H1 (cell line): ENCODE measurements at regions not wholly inside any gene's neighbourhood (a gene's known extent, or its start where the extent isn't known, plus 50 kb on each side); places are given as distances from the start of the nearest gene placed in this dataset.

Experiments used
- CTCF ChIA-PET: fragments of 300-600 bp; sonication (Branson Sonifier 250); formaldehyde crosslinking; loops from one replicate; lab custom pipeline; 2021; ENCODE audit not compliant: partially characterized antibody; lab: Charles Lee
- POLR2A ChIA-PET: fragments of 300-600 bp; sonication (Branson Sonifier 250); formaldehyde crosslinking; loops from one replicate; lab custom pipeline; 2021; ENCODE audit warnings: inconsistent platforms; ENCODE audit not compliant: partially characterized antibody; lab: Charles Lee
- DNase-seq, 2 experiments: peaks; one replicate each; pipeline versions ENCODE4 v3.0.0 to v3.0.0-alpha.2; 2010 to 2022; ENCODE audit warnings: low spot score in 2 of 2, low read depth in 1 of 2, mixed read lengths in 1 of 2
- FAIRE-seq: peaks from 2 replicates; lab custom pipeline; 2011; peaks lifted over from hg19 to GRCh38; lab: Jason Lieb, UNC
- H2AFZ ChIP-seq: 2 replicates; pipeline ENCODE4 v1.8.1; 2012; ENCODE audit warnings: low read length, inconsistent platforms
- H2AK5ac ChIP-seq: 2 replicates; pipeline ENCODE4 v1.6.1; 2013; ENCODE audit warnings: low read depth, low read length
- H2BK120ac ChIP-seq: replicated peaks from 2 replicates; pipeline ENCODE3; 2013; ENCODE audit warnings: low read depth, low read length, inconsistent platforms
- H2BK12ac ChIP-seq: 2 replicates; pipeline ENCODE4 v1.6.1; 2013; ENCODE audit warnings: low read depth, low read length
- H2BK15ac ChIP-seq: 2 replicates; pipeline ENCODE4 v1.6.1; 2013; ENCODE audit warnings: low read length
- H2BK20ac ChIP-seq: 2 replicates; pipeline ENCODE4 v1.6.1; 2013; ENCODE audit warnings: low read length
- H2BK5ac ChIP-seq: 2 replicates; pipeline ENCODE4 v1.6.1; 2013; ENCODE audit warnings: low read depth, low read length
- H3K14ac ChIP-seq: 2 replicates; pipeline ENCODE4 v1.6.1; 2013; ENCODE audit warnings: inconsistent platforms; ENCODE audit not compliant: insufficient read length
- H3K18ac ChIP-seq: 2 replicates; pipeline ENCODE4 v1.6.1; 2013; ENCODE audit warnings: low read length; ENCODE audit errors: extremely low read depth
- H3K23ac ChIP-seq: 2 replicates; pipeline ENCODE4 v1.6.1; 2013; ENCODE audit warnings: inconsistent platforms; ENCODE audit not compliant: insufficient read length
- H3K23me2 ChIP-seq: 2 replicates; pipeline ENCODE4 v1.6.1; 2013; ENCODE audit warnings: low read depth, low read length
- H3K27ac ChIP-seq: 2 replicates; pipeline ENCODE4 v1.6.1; 2011; ENCODE audit warnings: low read depth, low read length, inconsistent platforms
- H3K27me3 ChIP-seq, 4 experiments: replicated peaks in 1 of 4; 1 replicate in 1 of 4; 2 replicates in 3 of 4; pipeline versions ENCODE4 v1.6.1 to v1.8.1; 2011 to 2013; ENCODE audit warnings: low read length in 3 of 4, mild to moderate bottlenecking in 3 of 4, inconsistent platforms in 2 of 4, mixed read lengths in 2 of 4, moderate library complexity in 1 of 4; ENCODE audit not compliant: control insufficient read depth in 3 of 4, insufficient read depth in 3 of 4; ENCODE audit errors: extremely low read depth in 1 of 4
- H3K36me3 ChIP-seq, 4 experiments: 2 replicates each; pipeline versions ENCODE4 v1.6.1 to v1.8.1; 2011 to 2013; ENCODE audit warnings: mild to moderate bottlenecking in 4 of 4, low read length in 3 of 4, moderate library complexity in 2 of 4, control low read depth in 1 of 4, inconsistent platforms in 1 of 4; ENCODE audit not compliant: insufficient read depth in 4 of 4, control insufficient read depth in 2 of 4
- H3K4ac ChIP-seq: replicated peaks from 2 replicates; pipeline ENCODE3; 2013; ENCODE audit warnings: low read length, low read depth, mixed read lengths, inconsistent platforms; ENCODE audit not compliant: insufficient read length
- H3K4me1 ChIP-seq, 4 experiments: replicated peaks in 1 of 4; 1 replicate in 1 of 4; 2 replicates in 3 of 4; pipeline versions ENCODE4 v1.6.1 to v1.8.1; 2011 to 2013; ENCODE audit warnings: low read length in 3 of 4, inconsistent platforms in 2 of 4, mixed read lengths in 1 of 4; ENCODE audit not compliant: insufficient read depth in 4 of 4, control insufficient read depth in 3 of 4
- H3K4me2 ChIP-seq, 2 experiments: 2 replicates each; pipeline versions ENCODE4 v1.6.1 to v1.8.1; 2011 to 2013; ENCODE audit warnings: low read depth in 2 of 2, low read length in 2 of 2, control low read depth in 1 of 2, inconsistent platforms in 1 of 2, mild to moderate bottlenecking in 1 of 2; ENCODE audit not compliant: insufficient read depth in 1 of 2
- H3K4me3 ChIP-seq, 4 experiments: fragments of 200-600, 300-600 bp in 1 of 4; sonication (generic), shearing (Covaris generic), sonication (Bioruptor Twin) in 1 of 4; 2 replicates each; pipeline versions ENCODE4 v1.5.1 to v1.8.1; 2011 to 2016; ENCODE audit warnings: low read length in 4 of 4, low read depth in 3 of 4, control low read depth in 2 of 4, inconsistent platforms in 2 of 4, mild to moderate bottlenecking in 2 of 4, mixed read lengths in 1 of 4, moderate library complexity in 1 of 4; ENCODE audit not compliant: insufficient read depth in 2 of 4; ENCODE audit errors: extremely low read depth in 1 of 4
- H3K56ac ChIP-seq: replicated peaks from 2 replicates; pipeline ENCODE3; 2013; ENCODE audit warnings: low read depth, mild to moderate bottlenecking, mixed read lengths, low read length, inconsistent platforms; ENCODE audit not compliant: insufficient read length
- H3K79me1 ChIP-seq: 2 replicates; pipeline ENCODE4 v1.6.1; 2013; ENCODE audit warnings: low read depth, low read length, control low read depth
- H3K79me2 ChIP-seq, 2 experiments: 2 replicates each; pipeline versions ENCODE4 v1.6.1 to v1.8.1; 2012 to 2013; ENCODE audit warnings: low read length in 2 of 2, mild to moderate bottlenecking in 2 of 2, inconsistent platforms in 1 of 2; ENCODE audit not compliant: insufficient read depth in 2 of 2, control insufficient read depth in 1 of 2
- H3K9ac ChIP-seq, 4 experiments: replicated peaks in 1 of 4; 1 replicate in 1 of 4; 2 replicates in 3 of 4; pipeline versions ENCODE4 v1.6.1 to v1.8.1; 2011 to 2013; ENCODE audit warnings: low read depth in 3 of 4, low read length in 3 of 4, control low read depth in 2 of 4, mild to moderate bottlenecking in 2 of 4, moderate library complexity in 2 of 4, inconsistent platforms in 1 of 4; ENCODE audit errors: extremely low read depth in 1 of 4
- H3K9me3 ChIP-seq, 2 experiments: 2 replicates each; pipeline versions ENCODE4 v1.6.1 to v1.8.1; 2012 to 2013; ENCODE audit warnings: mild to moderate bottlenecking in 2 of 2, moderate library complexity in 2 of 2, control low read depth in 1 of 2, inconsistent platforms in 1 of 2, low read depth in 1 of 2, low read length in 1 of 2, mixed read lengths in 1 of 2; ENCODE audit not compliant: insufficient read depth in 2 of 2
- H4K20me1 ChIP-seq, 2 experiments: replicated peaks in 1 of 2; 2 replicates each; pipeline versions ENCODE3 to v1.8.1; 2011 to 2013; ENCODE audit warnings: inconsistent platforms in 2 of 2, low read length in 2 of 2, mild to moderate bottlenecking in 1 of 2; ENCODE audit not compliant: insufficient read depth in 2 of 2, control insufficient read depth in 1 of 2
- H4K5ac ChIP-seq: 2 replicates; pipeline ENCODE4 v1.6.1; 2013; ENCODE audit warnings: low read length, low read depth, mixed read lengths, inconsistent platforms; ENCODE audit not compliant: insufficient read length
- H4K8ac ChIP-seq: 2 replicates; pipeline ENCODE4 v1.8.0; 2013; ENCODE audit warnings: mild to moderate bottlenecking, moderate library complexity, low read length, inconsistent platforms; ENCODE audit not compliant: insufficient read depth; ENCODE audit errors: extremely low read depth
- H4K91ac ChIP-seq: replicated peaks from 2 replicates; pipeline ENCODE3; 2013; ENCODE audit warnings: low read length, mixed read lengths, inconsistent platforms; ENCODE audit not compliant: insufficient read length
- ASH2L ChIP-seq: fragments of 200-600, 300-600 bp; sonication (generic); IDR thresholded peaks from one replicate; pipeline ENCODE4 v1.7.1; 2017; ENCODE audit warnings: low read length
- ATF3 ChIP-seq: IDR thresholded peaks from 2 replicates; pipeline ENCODE4 v1.6.1; 2011; ENCODE audit warnings: low read depth, mild to moderate bottlenecking, low read length; ENCODE audit not compliant: insufficient read depth
- BCL11A ChIP-seq, 2 experiments: IDR thresholded peaks; one replicate each; pipeline ENCODE4 v1.6.1; 2011; ENCODE audit warnings: low read depth in 2 of 2, low read length in 2 of 2, mild to moderate bottlenecking in 2 of 2
- CEBPB ChIP-seq: IDR thresholded peaks from 2 replicates; pipeline ENCODE4 v1.6.1; 2012; ENCODE audit warnings: low read depth, low read length
- CHD1 ChIP-seq: IDR thresholded peaks from 2 replicates; pipeline ENCODE4 v1.6.1; 2012; ENCODE audit warnings: low read depth, low read length, improper control_type of control experiment
- CHD2 ChIP-seq: IDR thresholded peaks from 2 replicates; pipeline ENCODE4 v1.6.1; 2012; ENCODE audit warnings: low read length, improper control_type of control experiment
- KDM1A ChIP-seq: fragments of 200-600, 300-600 bp; sonication (generic); IDR thresholded peaks from 2 replicates; pipeline ENCODE4 v1.7.1; 2016; ENCODE audit warnings: mild to moderate bottlenecking, low read length, borderline replicate concordance
- PHF8 ChIP-seq: fragments of 200-600 bp; sonication (generic); conservative IDR thresholded peaks from 2 replicates; pipeline ENCODE4 v1.7.1; 2012; ENCODE audit warnings: low read depth, mild to moderate bottlenecking, inconsistent platforms, low read length, moderate library complexity
- POLR2AphosphoS5 ChIP-seq: IDR thresholded peaks from 2 replicates; pipeline ENCODE4 v1.6.1; 2011; ENCODE audit warnings: low read depth, low read length
- RAD21 ChIP-seq, 2 experiments: IDR thresholded peaks in 1 of 2; conservative IDR thresholded peaks in 1 of 2; 2 replicates each; pipeline ENCODE4 v1.6.1; 2011; ENCODE audit warnings: low read depth in 2 of 2, low read length in 2 of 2, improper control_type of control experiment in 1 of 2, inconsistent platforms in 1 of 2, mild to moderate bottlenecking in 1 of 2, moderate library complexity in 1 of 2
- SIX5 ChIP-seq: IDR thresholded peaks from 2 replicates; pipeline ENCODE4 v1.6.1; 2011; ENCODE audit warnings: mild to moderate bottlenecking, low read depth, low read length
- SUZ12 ChIP-seq: fragments of 200-600 bp; sonication (generic); IDR thresholded peaks from 2 replicates; pipeline ENCODE4 v1.6.1; 2012; ENCODE audit warnings: mild to moderate bottlenecking, inconsistent platforms, low read length, moderate library complexity, mixed read lengths
- TCF12 ChIP-seq: IDR thresholded peaks from 2 replicates; pipeline ENCODE4 v1.6.1; 2011; ENCODE audit warnings: low read depth, mild to moderate bottlenecking, low read length
- YY1 ChIP-seq: IDR thresholded peaks from 2 replicates; pipeline ENCODE4 v1.6.1; 2011; ENCODE audit warnings: low read depth, mild to moderate bottlenecking, low read length
- ZNF274 ChIP-seq: IDR thresholded peaks from 2 replicates; pipeline ENCODE4 v1.7.0; 2012; ENCODE audit warnings: low read length, borderline replicate concordance; ENCODE audit errors: extremely low read depth
- WGBS, 2 experiments: shearing (Covaris generic) in 1 of 2; methylation state at CpG; one replicate each; pipeline versions ENCODE4 v1.1.6 to v1.1.7; 2013 to 2015; ENCODE audit warnings: low lambda C conversion rate in 2 of 2, mixed read lengths in 2 of 2, inconsistent platforms in 1 of 2, low coverage in 1 of 2, missing lambda C conversion rate in 1 of 2; ENCODE audit not compliant: insufficient replicate concordance in 2 of 2, insufficient coverage in 1 of 2, insufficient read length in 1 of 2; ENCODE audit errors: extremely low coverage in 1 of 2, missing lambda C conversion rate in 1 of 2; 5-methylcytosine and 5-hydroxymethylcytosine counted together

GRCh38 chr2:42917425-42917927 lies 125.1 kb upstream of the HAAO start:
- Histone ChIP-seq H2BK120ac (no peak overlapping the region), H3K79me1 (no peaks in the 10 kb centered on the region), H3K27me3 (no peaks in the 10 kb centered on the region), H3K56ac (no peak overlapping the region), H3K27ac (no peak overlapping the region), H3K23ac (no peak overlapping the region), H2AFZ (no peak overlapping the region), H2BK15ac (no peak overlapping the region), H2BK20ac (no peak overlapping the region), H3K23me2 (no peaks in the 10 kb centered on the region), H2BK12ac (no peak overlapping the region), H3K4me3 (no peak overlapping the region), H3K4me1 (no peaks in the 10 kb centered on the region; a peak in 1 of 7 replicates), H2BK5ac (no peak overlapping the region), H3K79me2 (no peaks in the 10 kb centered on the region), H3K4me2 (no peak overlapping the region), H3K4ac (no peak overlapping the region), H4K20me1 (no peaks in the 10 kb centered on the region), H4K5ac (no peak overlapping the region), H3K14ac (no peak overlapping the region), H2AK5ac (no peak overlapping the region), H3K18ac (no peak overlapping the region), H3K9me3 (no peaks in the 10 kb centered on the region), H3K36me3 (no peaks in the 10 kb centered on the region), H4K8ac (no peak overlapping the region), H3K9ac (no peak overlapping the region), H4K91ac (no peak overlapping the region)
- CTCF ChIA-PET, result interaction anchor here (1.2 to 9.9 kb wide), 3 partner anchors 13 to 567 kb away, joined by 3 to 69 read pairs (median 5); no protein-coding TSS in a partner anchor
- FAIRE-seq (no peak), DNase-seq (no peak)
- 88% methylated on average over 10 of the region's 10 CpGs; no CpG with 5 or more reads in 1 of the 2 experiments for WGBS, 2 experiments
- POLR2A ChIA-PET, result no interaction called here
- TF ChIP-seq ZNF274 (no peak), TCF12 (no peak), BCL11A (IDR thresholded peaks at IDR 0.05; ENCODE audit: low read depth in 2 of 2, low read length in 2 of 2) (no peak), SIX5 (no peak), RAD21 (IDR thresholded peaks at IDR 0.05 in 1 of 2, conservative IDR thresholded peaks at IDR 0.05 in 1 of 2; ENCODE audit: low read depth in 2 of 2, low read length in 2 of 2) (no peak), CHD2 (no peak), CEBPB (no peak), YY1 (no peak), ASH2L (no peak), POLR2AphosphoS5 (no peak), SUZ12 (no peak), PHF8 (no peak), CHD1 (no peak), ATF3 (no peak), KDM1A (no peak)
